ENCODE measurements at regions not wholly inside any gene's neighbourhood (a gene's known extent, or its start where the extent isn't known, plus 50 kb on each side); places are given as distances from the start of the nearest gene placed in this dataset.

GRCh38 chr13:34561033-34561432 lies 381.0 kb upstream of the NBEA start:
- no peak for ATAC-seq
- TF ChIP-seq PPARA (CRISPR knock-in tag; IDR thresholded peaks at IDR 0.05; ENCODE audit: borderline replicate concordance) (no peak), TSHZ2 (CRISPR knock-in tag; IDR thresholded peaks at IDR 0.05) (no peak), ZNF70 (CRISPR knock-in tag; IDR thresholded peaks at IDR 0.05) (no peak), ZNF8 (CRISPR knock-in tag; IDR thresholded peaks at IDR 0.05) (no peak), TOX (CRISPR knock-in tag; IDR thresholded peaks at IDR 0.05; ENCODE audit: borderline replicate concordance) (no peak), BACH2 (CRISPR knock-in tag; IDR thresholded peaks at IDR 0.05; ENCODE audit: borderline replicate concordance) (no peak)

GRCh38 chr13:34567597-34567996 lies 374.5 kb upstream of the NBEA start:
- no peak for ATAC-seq
- TF ChIP-seq CREB5 (CRISPR knock-in tag; IDR thresholded peaks at IDR 0.05; ENCODE audit: low read depth): no peak
- TF ChIP-seq POU6F1 (CRISPR knock-in tag; IDR thresholded peaks at IDR 0.05; ENCODE audit: borderline replicate concordance, low read depth): no peak
- TF ChIP-seq CSDC2 (CRISPR knock-in tag; IDR thresholded peaks at IDR 0.05): no peak
- no peak for TF ChIP-seq TOX (CRISPR knock-in tag; IDR thresholded peaks at IDR 0.05; ENCODE audit: borderline replicate concordance)
- TF ChIP-seq ZNF565 (CRISPR knock-in tag; conservative IDR thresholded peaks at IDR 0.05; ENCODE audit: low read depth): no peak
- no peak for TF ChIP-seq ISL1 (CRISPR knock-in tag; IDR thresholded peaks at IDR 0.05)
- TF ChIP-seq TSHZ2 (CRISPR knock-in tag; IDR thresholded peaks at IDR 0.05): no peak
- TF ChIP-seq SNAI2 (CRISPR knock-in tag; IDR thresholded peaks at IDR 0.05): no peak
- no peak for TF ChIP-seq TCF4 (CRISPR knock-in tag; IDR thresholded peaks at IDR 0.05; ENCODE audit: borderline replicate concordance)
- TF ChIP-seq ARNTL (CRISPR knock-in tag; IDR thresholded peaks at IDR 0.05; ENCODE audit: borderline replicate concordance, low read depth): no peak
- no peak for TF ChIP-seq GLIS3 (CRISPR knock-in tag; IDR thresholded peaks at IDR 0.05)
- TF ChIP-seq BACH2 (CRISPR knock-in tag; IDR thresholded peaks at IDR 0.05; ENCODE audit: borderline replicate concordance): no peak
- TF ChIP-seq CSRNP3 (CRISPR knock-in tag; IDR thresholded peaks at IDR 0.05): no peak
- no peak for TF ChIP-seq ZNF8 (CRISPR knock-in tag; IDR thresholded peaks at IDR 0.05)
- TF ChIP-seq ZFP30 (CRISPR knock-in tag; IDR thresholded peaks at IDR 0.05): no peak
- no peak for TF ChIP-seq ZFP3 (CRISPR knock-in tag; IDR thresholded peaks at IDR 0.05)
- TF ChIP-seq ZC3H10 (CRISPR knock-in tag; IDR thresholded peaks at IDR 0.05): no peak
- TF ChIP-seq OSR1 (CRISPR knock-in tag; IDR thresholded peaks at IDR 0.05): no peak
- TF ChIP-seq PPARA (CRISPR knock-in tag; IDR thresholded peaks at IDR 0.05; ENCODE audit: borderline replicate concordance): no peak
- TF ChIP-seq ESRRG (CRISPR knock-in tag; IDR thresholded peaks at IDR 0.05): no peak

All from SK-N-SH treated with all-trans-retinoic acid at 6 μM for 48 hours (cell line).